Breast epithelium (tissue), 3 donors: ENCODE measurements at regions not wholly inside any gene's neighbourhood (a gene's known extent, or its start where the extent isn't known, plus 50 kb on each side); places are given as distances from the start of the nearest gene placed in this dataset.
"Not testable (repeated sequence)": the region's sequence is repeated elsewhere in the genome, so short reads cannot be mapped to it uniquely, and the experiment has no call there.

Experiments
- CTCF ChIP-seq, 3 donors: fragments of 450-650 bp; IDR thresholded peaks; one replicate each; pipeline ENCODE4 v1.5.1; 2016 to 2017; ENCODE audit warnings: antibody characterized with exemption in 3 of 3, mild to moderate bottlenecking in 3 of 3, moderate library complexity in 3 of 3
- POLR2A ChIP-seq: fragments of 450-650 bp; IDR thresholded peaks from one replicate; pipeline ENCODE4 v1.6.1; 2016; ENCODE audit warnings: antibody characterized with exemption, mild to moderate bottlenecking, moderate library complexity
- POLR2AphosphoS5 ChIP-seq, 3 donors: sonication (generic); formaldehyde crosslinking; IDR thresholded peaks; one replicate each; pipeline ENCODE4 v1.6.1; 2017; ENCODE audit warnings: antibody characterized with exemption in 3 of 3

DNA sequence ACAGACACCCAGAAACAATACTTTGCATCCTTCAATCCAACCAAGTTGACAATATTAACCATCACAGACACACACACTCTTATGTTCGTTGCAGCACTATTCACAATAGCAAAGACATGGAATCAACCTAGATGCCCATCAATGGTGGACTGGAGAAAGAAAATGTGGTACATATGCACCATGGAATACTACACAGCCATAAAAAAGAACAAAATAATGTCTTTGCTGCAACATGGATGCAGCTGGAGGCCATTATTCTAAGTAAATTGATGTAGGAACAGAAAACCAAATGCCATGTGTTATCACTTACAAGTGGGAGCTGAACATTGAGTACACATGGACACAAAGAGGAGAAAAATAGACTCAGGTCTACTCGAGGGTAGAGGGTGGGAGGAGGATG lies 102.2 kb upstream of the KRAS start:
- not testable (repeated sequence) for TF ChIP-seq CTCF (IDR thresholded peaks at IDR 0.05); POLR2AphosphoS5 (IDR thresholded peaks at IDR 0.05); POLR2A
